HL-60 (cell line): ENCODE measurements at regions not wholly inside any gene's neighbourhood (a gene's known extent, or its start where the extent isn't known, plus 50 kb on each side); places are given as distances from the start of the nearest gene placed in this dataset.

Experiments
- DNase-seq, 2 experiments: peaks; one replicate each; pipeline ENCODE4 v3.0.0-alpha.2; 2010 to 2020; ENCODE audit warnings: low read depth in 1 of 2, low spot score in 1 of 2
- H3K27ac ChIP-seq: fragments of 250-450 bp; sonication (Bioruptor Pico); replicated peaks from 2 replicates; pipeline ENCODE4 v1.5.1; 2020; ENCODE audit warnings: mild to moderate bottlenecking, moderate library complexity
- H3K27me3 ChIP-seq: fragments of 250-450 bp; sonication (Bioruptor Pico); 2 replicates; pipeline ENCODE4 v1.5.1; 2021; ENCODE audit warnings: mild to moderate bottlenecking, moderate library complexity; ENCODE audit not compliant: insufficient read depth, poor library complexity, severe bottlenecking
- H3K4me3 ChIP-seq: replicated peaks from 2 replicates; pipeline ENCODE4 v1.5.1; 2011; ENCODE audit warnings: mild to moderate bottlenecking, control low read depth, low read length; ENCODE audit not compliant: insufficient read depth
- CTCF ChIP-seq: IDR thresholded peaks from one replicate; pipeline ENCODE4 v1.5.1; 2011; ENCODE audit warnings: low read length, control low read depth, inconsistent platforms; ENCODE audit not compliant: insufficient read depth
- GABPA ChIP-seq: IDR thresholded peaks from 2 replicates; pipeline ENCODE4 v1.6.1; 2012; ENCODE audit warnings: low read depth
- POLR2AphosphoS5 ChIP-seq: IDR thresholded peaks from 2 replicates; pipeline ENCODE4 v1.6.1; 2012; ENCODE audit warnings: low read depth
- REST ChIP-seq: IDR thresholded peaks from 2 replicates; pipeline ENCODE4 v1.6.1; 2012; ENCODE audit warnings: low read depth; ENCODE audit not compliant: insufficient replicate concordance
- SPI1 ChIP-seq: IDR thresholded peaks from 2 replicates; pipeline ENCODE4 v1.6.1; 2012; ENCODE audit warnings: low read depth, mild to moderate bottlenecking, borderline replicate concordance

DNA sequence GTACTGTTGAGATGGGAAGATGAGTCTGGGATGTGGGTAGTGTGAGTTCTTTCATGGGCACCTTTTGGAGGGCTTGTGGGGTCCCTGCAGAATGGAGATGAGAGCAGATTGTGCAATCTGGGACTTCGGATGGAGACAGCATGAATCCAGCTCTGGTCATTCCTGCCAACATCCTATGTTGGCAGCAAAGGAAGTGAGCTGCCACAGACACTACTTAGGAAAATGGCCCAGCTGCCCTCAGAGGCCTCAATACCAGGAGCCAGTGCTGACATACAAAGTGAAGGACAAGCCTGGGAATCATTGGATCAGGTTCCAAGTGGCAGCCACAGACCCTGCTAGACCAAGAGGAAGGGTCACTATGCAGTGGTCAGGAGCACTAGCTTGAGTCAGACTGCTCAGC, 402.8 kb downstream of the CDK5RAP2 start:
- no peak overlapping the region for H3K4me3 ChIP-seq
- TF ChIP-seq POLR2AphosphoS5 (no peak), REST (no peak), CTCF (no peak), SPI1 (no peak), GABPA (no peak)
- no peak overlapping the region for H3K27ac ChIP-seq
- no peak for DNase-seq
- H3K27me3 ChIP-seq: no peaks in the 10 kb centered on the region

GRCh38 chr9:120175031-120175430, 404.9 kb downstream of the CDK5RAP2 start:
- TF ChIP-seq POLR2AphosphoS5 (no peak), CTCF (no peak), REST (no peak), SPI1 (no peak), GABPA (no peak)
- Histone ChIP-seq H3K27ac (no peak overlapping the region), H3K27me3 (no peaks in the 10 kb centered on the region), H3K4me3 (no peak overlapping the region)
- DNase-seq: no peak

GRCh38 chr9:120161776-120162175, 418.2 kb downstream of the CDK5RAP2 start:
- no peak overlapping the region for H3K27ac ChIP-seq
- H3K4me3 ChIP-seq: no peak overlapping the region
- H3K27me3 ChIP-seq: no peaks in the 10 kb centered on the region
- TF ChIP-seq CTCF: no peak
- no peak for TF ChIP-seq POLR2AphosphoS5
- no peak for TF ChIP-seq REST
- TF ChIP-seq SPI1: no peak
- no peak for TF ChIP-seq GABPA
- no peak for DNase-seq
